ENCODE measurements at regions not wholly inside any gene's neighbourhood (a gene's known extent, or its start where the extent isn't known, plus 50 kb on each side); places are given as distances from the start of the nearest gene placed in this dataset.

DNA sequence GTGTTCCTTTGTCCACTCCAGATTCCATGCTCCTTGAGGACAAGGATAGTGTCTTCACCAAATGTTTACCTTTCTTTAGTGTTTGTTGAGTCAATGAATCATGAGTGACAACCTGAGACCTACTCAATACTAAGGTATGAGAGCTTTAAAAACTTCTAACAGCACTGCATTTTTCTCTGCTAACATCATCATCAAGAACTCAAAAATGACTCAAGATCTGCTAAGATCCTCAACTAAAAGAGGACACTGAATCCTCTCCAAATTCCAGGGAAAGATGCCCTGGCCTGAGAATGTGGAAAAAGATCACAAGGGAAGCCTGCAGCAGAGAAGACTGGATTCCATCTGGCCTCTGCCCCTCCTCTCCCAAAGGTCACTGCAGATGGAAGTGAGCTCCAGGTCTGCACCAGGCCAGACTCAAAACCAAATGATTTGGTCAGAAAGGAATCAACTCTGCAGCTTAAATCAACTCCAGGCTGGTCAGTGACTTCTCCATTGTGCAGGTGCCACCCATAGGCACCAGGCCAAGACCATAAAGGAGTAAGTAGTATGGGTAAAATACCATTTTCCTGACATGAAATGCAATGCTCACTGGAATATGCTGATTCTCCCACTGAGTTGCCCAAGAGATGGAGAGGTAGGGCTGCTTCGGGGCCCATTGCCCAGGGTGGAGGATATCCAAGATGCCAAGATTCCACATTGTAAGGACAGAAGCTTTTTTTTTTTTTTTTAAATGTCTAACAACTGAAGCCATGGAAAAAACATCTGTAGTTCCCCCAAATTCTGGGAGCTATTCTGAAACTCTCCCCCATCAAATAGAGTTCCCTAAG, 89.5 kb upstream of the DOCK9 start:
- ChIA-PET POLR2A (no interaction called here), CTCF (ENCODE audit: low intra/inter-chr PET ratio, low total read pairs) (no interaction called here)
- Histone ChIP-seq H3K9ac (ENCODE audit: insufficient read depth, low read depth, low read length) (no peak overlapping the region), H3K9me3 (ENCODE audit: low read length) (no peaks in the 10 kb centered on the region), H3K4me3 (replicated peaks in 1 of 3; ENCODE audit: insufficient read depth in 1 of 3, low read depth in 2 of 3, low read length in 3 of 3) (no peak overlapping the region), H2AFZ (ENCODE audit: low read length) (no peak overlapping the region), H3K27me3 (ENCODE audit: control insufficient read depth in 1 of 2, insufficient read depth in 2 of 2, low read length in 2 of 2) (no peaks in the 10 kb centered on the region), H3K36me3 (replicated peaks in 1 of 2; ENCODE audit: control insufficient read depth in 1 of 2, insufficient read depth in 2 of 2, low read length in 2 of 2) (no peaks in the 10 kb centered on the region), H4K20me1 (ENCODE audit: insufficient read depth, low read length) (no peaks in the 10 kb centered on the region), H3K79me2 (ENCODE audit: insufficient read depth, low read length) (no peaks in the 10 kb centered on the region), H3K27ac (ENCODE audit: extremely low read length, insufficient read depth, low read length) (no peak overlapping the region), H3K4me1 (ENCODE audit: insufficient read depth, low read length) (no peaks in the 10 kb centered on the region), H3K4me2 (ENCODE audit: low read depth, low read length) (no peak overlapping the region)
- TF ChIP-seq TBL1XR1 (IDR thresholded peaks at IDR 0.05; ENCODE audit: borderline replicate concordance, low read length, partially characterized antibody) (no peak), ZNF724P (CRISPR knock-in tag; IDR thresholded peaks at IDR 0.05; ENCODE audit: borderline replicate concordance) (no peak), ZSCAN21 (CRISPR knock-in tag; IDR thresholded peaks at IDR 0.05; ENCODE audit: borderline replicate concordance) (no peak), ATAD3A (CRISPR knock-in tag; IDR thresholded peaks at IDR 0.05) (no peak), ZNF354B (CRISPR knock-in tag; IDR thresholded peaks at IDR 0.05) (no peak), MEIS2 (CRISPR knock-in tag; IDR thresholded peaks at IDR 0.05) (no peak), ZNF430 (CRISPR knock-in tag; IDR thresholded peaks at IDR 0.05) (no peak), PRDM10 (CRISPR knock-in tag; IDR thresholded peaks at IDR 0.05; ENCODE audit: low read depth) (no peak), GPBP1L1 (CRISPR knock-in tag; IDR thresholded peaks at IDR 0.05) (no peak), PAWR (CRISPR knock-in tag; IDR thresholded peaks at IDR 0.05; ENCODE audit: borderline replicate concordance) (no peak), ZSCAN29 (CRISPR knock-in tag; conservative IDR thresholded peaks at IDR 0.05) (no peak), FOXC1 (CRISPR knock-in tag; IDR thresholded peaks at IDR 0.05; ENCODE audit: borderline replicate concordance) (no peak)
- TF ChIP-seq, protein P1, sequence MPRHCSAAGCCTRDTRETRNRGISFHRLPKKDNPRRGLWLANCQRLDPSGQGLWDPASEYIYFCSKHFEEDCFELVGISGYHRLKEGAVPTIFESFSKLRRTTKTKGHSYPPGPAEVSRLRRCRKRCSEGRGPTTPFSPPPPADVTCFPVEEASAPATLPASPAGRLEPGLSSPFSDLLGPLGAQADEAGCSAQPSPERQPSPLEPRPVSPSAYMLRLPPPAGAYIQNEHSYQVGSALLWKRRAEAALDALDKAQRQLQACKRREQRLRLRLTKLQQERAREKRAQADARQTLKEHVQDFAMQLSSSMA (CRISPR knock-in tag; IDR thresholded peaks at IDR 0.05), result no peak
- WGBS (ENCODE audit: low lambda C conversion rate), result 63% methylated on average over 1 of the region's 1 CpG
- no TSS peak for BruUV-seq (replicated peaks)
- intact Hi-C loops (cut with micrococcal nuclease; ENCODE audit: unreplicated experiment), result no loop called here
- in situ Hi-C loops (cut with HindIII; ENCODE audit: extremely low pct_ligation_motif_present, low pct_unique_long_range_greater_than_20kb), result no loop called here
- DNase-seq (ENCODE audit: low spot score), result peak; percentile 5
- ATAC-seq, result no peak
- no peak for FAIRE-seq

Data from HepG2 (cell line).